Mesodermal cell (in vitro differentiated cells): ENCODE measurements at regions not wholly inside any gene's neighbourhood (a gene's known extent, or its start where the extent isn't known, plus 50 kb on each side); places are given as distances from the start of the nearest gene placed in this dataset.

Source experiments
- H3K27ac ChIP-seq: 2 replicates; pipeline ENCODE4 v1.7.0; 2013; ENCODE audit warnings: mild to moderate bottlenecking, low read depth, low read length, moderate library complexity; ENCODE audit not compliant: severe bottlenecking
- H3K36me3 ChIP-seq: 2 replicates; pipeline ENCODE4 v1.7.1; 2013; ENCODE audit warnings: mild to moderate bottlenecking, low read length, moderate library complexity; ENCODE audit not compliant: control insufficient read depth, insufficient read depth
- H3K4me1 ChIP-seq: one replicate; pipeline ENCODE4 v1.7.1; 2013; ENCODE audit warnings: mild to moderate bottlenecking, low read length; ENCODE audit not compliant: insufficient read depth, control insufficient read depth, poor library complexity, severe bottlenecking
- H3K4me3 ChIP-seq: 2 replicates; pipeline ENCODE4 v1.7.0; 2013; ENCODE audit warnings: low read length, control low read depth, mild to moderate bottlenecking; ENCODE audit not compliant: insufficient read depth, poor library complexity, severe bottlenecking; ENCODE audit errors: extremely low read depth
- H3K9me3 ChIP-seq: 2 replicates; pipeline ENCODE4 v1.7.1; 2013; ENCODE audit warnings: mild to moderate bottlenecking, low read length, moderate library complexity; ENCODE audit not compliant: control insufficient read depth
- WGBS, 2 experiments: methylation state at CpG; one replicate each; pipeline ENCODE4 v1.1.5; 2013; ENCODE audit warnings: missing lambda C conversion rate in 2 of 2; ENCODE audit not compliant: insufficient coverage in 2 of 2; 5-methylcytosine and 5-hydroxymethylcytosine counted together

- H3K4me3 ChIP-seq: no peak overlapping the region
- no peak overlapping the region for H3K27ac ChIP-seq
- H3K9me3 ChIP-seq: no peaks in the 10 kb centered on the region
- H3K36me3 ChIP-seq: no peaks in the 10 kb centered on the region
- H3K4me1 ChIP-seq: no peaks in the 10 kb centered on the region
- WGBS, 2 experiments: 50 to 95% methylated on average over 2 of the region's 5 CpGs
Observed at GRCh38 chr14:58796242-58797009, 158.7 kb downstream of the DACT1 start.

GRCh38 chr14:58797010-58797429, 159.3 kb downstream of the DACT1 start:
- Histone ChIP-seq H3K4me1 (no peaks in the 10 kb centered on the region), H3K27ac (no peak overlapping the region), H3K4me3 (no peak overlapping the region), H3K9me3 (no peaks in the 10 kb centered on the region), H3K36me3 (no peaks in the 10 kb centered on the region)
- WGBS, 2 experiments: 93 to 100% methylated on average over 2 to 3 of the region's 4 CpGs

GRCh38 chr14:58798173-58798572, 160.4 kb downstream of the DACT1 start:
- Histone ChIP-seq H3K36me3 (no peaks in the 10 kb centered on the region), H3K27ac (no peak overlapping the region), H3K4me1 (no peaks in the 10 kb centered on the region), H3K9me3 (no peaks in the 10 kb centered on the region), H3K4me3 (no peak overlapping the region)
- WGBS, 2 experiments: 100% methylated on average over 2 to 3 of the region's 5 CpGs

GRCh38 chr14:58801086-58801485, 163.3 kb downstream of the DACT1 start:
- no peaks in the 10 kb centered on the region for H3K9me3 ChIP-seq
- no peaks in the 10 kb centered on the region for H3K36me3 ChIP-seq
- no peak overlapping the region for H3K27ac ChIP-seq
- H3K4me3 ChIP-seq: no peak overlapping the region
- no peaks in the 10 kb centered on the region for H3K4me1 ChIP-seq

- Histone ChIP-seq H3K27ac (no peak overlapping the region), H3K4me3 (no peak overlapping the region), H3K36me3 (no peaks in the 10 kb centered on the region), H3K9me3 (no peaks in the 10 kb centered on the region), H3K4me1 (no peaks in the 10 kb centered on the region)
- 88 to 91% methylated on average over 3 of the region's 4 CpGs for WGBS, 2 experiments
Observed at GRCh38 chr14:58805057-58805456, 167.3 kb downstream of the DACT1 start.

GRCh38 chr14:58805605-58806409, 168.0 kb downstream of the DACT1 start:
- Histone ChIP-seq H3K4me1 (no peaks in the 10 kb centered on the region), H3K4me3 (no peak overlapping the region), H3K9me3 (no peaks in the 10 kb centered on the region), H3K27ac (no peak overlapping the region), H3K36me3 (no peaks in the 10 kb centered on the region)
- WGBS, 2 experiments: 60 to 94% methylated on average over 1 to 3 of the region's 6 CpGs

- Histone ChIP-seq H3K9me3 (no peaks in the 10 kb centered on the region), H3K4me1 (peaks cover 1% of the 10 kb centered on the region), H3K4me3 (no peak overlapping the region), H3K36me3 (no peaks in the 10 kb centered on the region), H3K27ac (no peak overlapping the region)
Observed at GRCh38 chr14:58807191-58807590, 169.4 kb downstream of the DACT1 start.

- WGBS, 2 experiments: 100% methylated on average over 2 to 3 of the region's 4 CpGs
- Histone ChIP-seq H3K27ac (no peak overlapping the region), H3K9me3 (no peaks in the 10 kb centered on the region), H3K4me1 (peaks cover 3% of the 10 kb centered on the region), H3K4me3 (no peak overlapping the region), H3K36me3 (no peaks in the 10 kb centered on the region)
Observed at GRCh38 chr14:58808828-58809227, 171.1 kb downstream of the DACT1 start.

GRCh38 chr14:58809520-58809919, 171.8 kb downstream of the DACT1 start:
- H3K4me1 ChIP-seq: peaks cover 3% of the 10 kb centered on the region
- no peak overlapping the region for H3K27ac ChIP-seq
- no peaks in the 10 kb centered on the region for H3K36me3 ChIP-seq
- peaks cover 4% of the 10 kb centered on the region for H3K9me3 ChIP-seq
- no peak overlapping the region for H3K4me3 ChIP-seq
- WGBS, 2 experiments: no CpG with 5 or more reads among the region's 1 CpG

GRCh38 chr14:58812050-58812910, 174.5 kb downstream of the DACT1 start:
- peaks cover 4% of the 10 kb centered on the region for H3K9me3 ChIP-seq
- no peak overlapping the region for H3K27ac ChIP-seq
- no peak overlapping the region for H3K4me3 ChIP-seq
- no peaks in the 10 kb centered on the region for H3K36me3 ChIP-seq
- peaks cover 3% of the 10 kb centered on the region for H3K4me1 ChIP-seq
- 76 to 100% methylated on average over 1 to 2 of the region's 3 CpGs for WGBS, 2 experiments
